ENCODE measurements at regions not wholly inside any gene's neighbourhood (a gene's known extent, or its start where the extent isn't known, plus 50 kb on each side); places are given as distances from the start of the nearest gene placed in this dataset.
"Not testable (repeated sequence)": the region's sequence is repeated elsewhere in the genome, so short reads cannot be mapped to it uniquely, and the experiment has no call there.

GRCh38 chr7:149565096-149565382 is 67.4 kb upstream of the ZNF746 start:
- no peak for DNase-seq (ENCODE audit: low read depth in 3 of 3)

- DNase-seq (ENCODE audit: low read depth in 3 of 3), result no peak
These were observed 66.9 kb upstream of the ZNF746 start for GRCh38 chr7:149564340-149565095.

GRCh38 chr7:149562602-149563001 is 65.0 kb upstream of the ZNF746 start:
- no peak for DNase-seq (ENCODE audit: low read depth in 3 of 3)

- no peak for DNase-seq (ENCODE audit: low read depth in 3 of 3)
These were observed 63.5 kb upstream of the ZNF746 start for GRCh38 chr7:149561072-149561471.

- no peak for DNase-seq (ENCODE audit: low read depth in 3 of 3)
These were observed 62.1 kb upstream of the ZNF746 start for GRCh38 chr7:149559711-149560110.

- no peak for DNase-seq (ENCODE audit: low read depth in 3 of 3)
These were observed 60.7 kb upstream of the ZNF746 start for GRCh38 chr7:149558149-149558861.

GRCh38 chr7:149556525-149556924 is 58.9 kb upstream of the ZNF746 start:
- not testable (repeated sequence) for DNase-seq (ENCODE audit: low read depth in 3 of 3)

GRCh38 chr7:149554821-149555220 is 57.2 kb upstream of the ZNF746 start:
- DNase-seq (ENCODE audit: low read depth in 3 of 3), result not testable (repeated sequence)

GRCh38 chr7:149553991-149554390 is 56.4 kb upstream of the ZNF746 start:
- DNase-seq (ENCODE audit: low read depth in 3 of 3), result not testable (repeated sequence)

- no peak for DNase-seq (ENCODE audit: low read depth in 3 of 3)
These were observed 55.2 kb upstream of the ZNF746 start for GRCh38 chr7:149552799-149553198.
